Fibroblast of mammary gland (primary cell): ENCODE measurements at regions not wholly inside any gene's neighbourhood (a gene's known extent, or its start where the extent isn't known, plus 50 kb on each side); places are given as distances from the start of the nearest gene placed in this dataset.

ENCODE experiments used
- DNase-seq: peaks from one replicate; pipeline ENCODE4 v3.0.0-alpha.2; 2010; ENCODE audit warnings: low read depth
- H3K4me3 ChIP-seq: 2 replicates; pipeline ENCODE4 v1.5.1; 2011; ENCODE audit warnings: low read depth, mild to moderate bottlenecking, low read length, moderate library complexity; ENCODE audit not compliant: control insufficient read depth
- CTCF ChIP-seq: conservative IDR thresholded peaks from 2 replicates; pipeline ENCODE4 v1.5.1; 2011; ENCODE audit warnings: low read depth, low read length, inconsistent platforms; ENCODE audit not compliant: control insufficient read depth, insufficient read depth

GRCh38 chr5:57696825-57697570, 214.4 kb upstream of the ACTBL2 start:
- H3K4me3 ChIP-seq, result no peak overlapping the region
- no peak for TF ChIP-seq CTCF
- DNase-seq, result peak; percentile 43

GRCh38 chr5:57696389-57696769, 213.8 kb upstream of the ACTBL2 start:
- H3K4me3 ChIP-seq, result no peak overlapping the region
- DNase-seq, result no peak
- no peak for TF ChIP-seq CTCF

GRCh38 chr5:57695706-57696388, 213.2 kb upstream of the ACTBL2 start:
- no peak for DNase-seq
- peak; percentile 13 for TF ChIP-seq CTCF
- H3K4me3 ChIP-seq, result no peak overlapping the region

- no peak for DNase-seq
- H3K4me3 ChIP-seq, result no peak overlapping the region
- no peak for TF ChIP-seq CTCF
Observed at GRCh38 chr5:57695179-57695578, 212.6 kb upstream of the ACTBL2 start.

GRCh38 chr5:57693488-57694305, 211.1 kb upstream of the ACTBL2 start:
- no peak overlapping the region for H3K4me3 ChIP-seq
- DNase-seq, result peak; percentile 62
- no peak for TF ChIP-seq CTCF

GRCh38 chr5:57692582-57693487, 210.2 kb upstream of the ACTBL2 start:
- DNase-seq, result peak; percentile 98
- H3K4me3 ChIP-seq, result no peak overlapping the region
- TF ChIP-seq CTCF, result no peak
